Gastrocnemius medialis (tissue), 4 donors: ENCODE measurements at regions not wholly inside any gene's neighbourhood (a gene's known extent, or its start where the extent isn't known, plus 50 kb on each side); places are given as distances from the start of the nearest gene placed in this dataset.

Source experiments
- ATAC-seq, 2 donors: fragments of 150-250 bp; one replicate each; pipeline ENCODE4 v1.9.1; 2016
- DNase-seq, 2 donors: peaks; one replicate each; pipeline ENCODE4 v3.0.0-alpha.2; 2019
- H3K27ac ChIP-seq, 4 donors: fragments of 200-600 bp; sonication (generic); 1 replicate in 1 of 4; 2 replicates in 3 of 4; pipeline ENCODE4 v1.5.1; 2016 to 2018; ENCODE audit warnings: mild to moderate bottlenecking in 2 of 4, moderate library complexity in 1 of 4
- H3K27me3 ChIP-seq, 3 donors: fragments of 200-600 bp; sonication (generic) in 2 of 3; 1 replicate in 1 of 3; 2 replicates in 2 of 3; pipeline versions ENCODE4 v1.5.1 to v1.6.0; 2016 to 2019; ENCODE audit warnings: mild to moderate bottlenecking in 1 of 3, moderate library complexity in 1 of 3
- H3K36me3 ChIP-seq, 2 donors: fragments of 200-600 bp; sonication (generic) in 1 of 2; one replicate each; pipeline ENCODE4 v1.5.1; 2017 to 2018
- H3K4me1 ChIP-seq, 2 donors: fragments of 200-600 bp; sonication (generic) in 1 of 2; one replicate each; pipeline ENCODE4 v1.5.1; 2016 to 2017; ENCODE audit warnings: mild to moderate bottlenecking in 2 of 2
- H3K4me3 ChIP-seq, 4 donors: fragments of 200-600 bp; sonication (generic) in 3 of 4; 1 replicate in 1 of 4; 2 replicates in 3 of 4; pipeline ENCODE4 v1.5.1; 2016 to 2019; ENCODE audit warnings: mild to moderate bottlenecking in 2 of 4
- H3K9me3 ChIP-seq, 3 donors: fragments of 200-600 bp; sonication (generic) in 2 of 3; 1 replicate in 1 of 3; 2 replicates in 2 of 3; pipeline ENCODE4 v1.5.1; 2016 to 2019
- CTCF ChIP-seq, 5 experiments: fragments of 450-650 bp in 3 of 5; fragments of 200-600 bp in 2 of 5; sonication (generic) in 2 of 5; IDR thresholded peaks in 4 of 5; conservative IDR thresholded peaks in 1 of 5; 1 replicate in 4 of 5; 2 replicates in 1 of 5; pipeline ENCODE4 v1.5.1; 2016 to 2019; ENCODE audit warnings: antibody characterized with exemption in 5 of 5, mild to moderate bottlenecking in 3 of 5, moderate library complexity in 3 of 5
- POLR2A ChIP-seq, 2 donors: fragments of 450-650 bp; IDR thresholded peaks; one replicate each; pipeline ENCODE4 v1.6.1; 2017; ENCODE audit warnings: antibody characterized with exemption in 2 of 2, mild to moderate bottlenecking in 2 of 2, moderate library complexity in 2 of 2
- in situ Hi-C, 4 donors: fragments of 200-750 bp; cut with MboI; loops; one replicate each; pipeline versions ENCODE4 v1.15.0 to v1.8.0; 2017; ENCODE audit warnings: low sequenced_read_pairs in 4 of 4
- intact Hi-C: fragments of 100-400 bp; cut with DNase I; formaldehyde crosslinking; loops from one replicate; pipeline ENCODE4 v1.15.1; 2023; ENCODE audit warnings: low total_unique reads

- intact Hi-C loops = no loop called here
- Histone ChIP-seq H3K27ac (no peak overlapping the region), H3K4me1 (no peaks in the 10 kb centered on the region), H3K4me3 (no peak overlapping the region), H3K9me3 (peaks cover 0 to 4% (median 0%) of the 10 kb centered on the region in 3 donors), H3K27me3 (peaks cover 0 to 4% (median 0%) of the 10 kb centered on the region in 3 donors), H3K36me3 (no peaks in the 10 kb centered on the region)
- ATAC-seq (no peak), DNase-seq (no peak)
- in situ Hi-C loops = no loop called here
- TF ChIP-seq CTCF (IDR thresholded peaks at IDR 0.05 in 4 of 5, conservative IDR thresholded peaks at IDR 0.05 in 1 of 5) (no peak), POLR2A (IDR thresholded peaks at IDR 0.05) (no peak)
Observed at GRCh38 chr6:68053805-68054373, 581.2 kb upstream of the ADGRB3 start.

GRCh38 chr6:68052234-68052633 lies 582.8 kb upstream of the ADGRB3 start:
- peaks cover 0 to 4% (median 0%) of the 10 kb centered on the region in 3 donors for H3K9me3 ChIP-seq
- no peaks in the 10 kb centered on the region for H3K36me3 ChIP-seq
- H3K4me3 ChIP-seq = no peak overlapping the region
- H3K27me3 ChIP-seq = peaks cover 0 to 4% (median 0%) of the 10 kb centered on the region in 3 donors
- intact Hi-C loops = no loop called here
- no peak overlapping the region for H3K27ac ChIP-seq
- TF ChIP-seq POLR2A (IDR thresholded peaks at IDR 0.05) (no peak), CTCF (IDR thresholded peaks at IDR 0.05 in 4 of 5, conservative IDR thresholded peaks at IDR 0.05 in 1 of 5) (no peak)
- no peak for ATAC-seq
- no peak for DNase-seq
- in situ Hi-C loops = no loop called here
- no peaks in the 10 kb centered on the region for H3K4me1 ChIP-seq

- Histone ChIP-seq H3K4me3 (no peak overlapping the region), H3K36me3 (no peaks in the 10 kb centered on the region), H3K27me3 (no peaks in the 10 kb centered on the region), H3K4me1 (no peaks in the 10 kb centered on the region), H3K9me3 (peaks cover 0 to under 1% (median 0%) of the 10 kb centered on the region in 3 donors), H3K27ac (no peak overlapping the region)
- in situ Hi-C loops (no loop called here), intact Hi-C loops (no loop called here)
- ATAC-seq = no peak
- no peak for DNase-seq
- TF ChIP-seq CTCF (IDR thresholded peaks at IDR 0.05 in 4 of 5, conservative IDR thresholded peaks at IDR 0.05 in 1 of 5) (no peak), POLR2A (IDR thresholded peaks at IDR 0.05) (no peak)
Observed at GRCh38 chr6:68049562-68049961, 585.5 kb upstream of the ADGRB3 start.

DNA sequence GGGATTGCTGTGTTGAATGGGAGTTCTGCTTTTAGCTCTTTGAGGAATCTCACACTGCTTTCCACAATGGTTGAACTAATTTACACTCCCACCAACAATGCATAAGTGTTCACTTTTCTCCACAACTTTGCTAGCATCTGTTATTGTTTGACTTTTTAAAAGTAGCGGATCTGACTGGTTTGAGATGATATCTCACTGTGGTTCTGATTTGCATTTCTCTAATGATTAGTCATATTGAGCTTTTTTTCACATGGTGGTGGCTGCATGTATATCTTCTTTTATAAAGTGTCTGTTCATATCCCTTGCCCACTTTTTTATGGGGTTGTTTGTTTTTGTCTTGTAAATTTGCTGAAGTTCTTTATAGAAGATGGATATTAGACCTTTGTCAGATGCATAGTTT lies 588.3 kb upstream of the ADGRB3 start:
- Histone ChIP-seq H3K27ac (no peak overlapping the region), H3K4me1 (no peaks in the 10 kb centered on the region), H3K9me3 (no peaks in the 10 kb centered on the region), H3K36me3 (no peaks in the 10 kb centered on the region), H3K4me3 (no peak overlapping the region), H3K27me3 (no peaks in the 10 kb centered on the region)
- intact Hi-C loops = no loop called here
- DNase-seq = no peak
- no peak for ATAC-seq
- in situ Hi-C loops = no loop called here
- TF ChIP-seq POLR2A (IDR thresholded peaks at IDR 0.05) = no peak
- no peak for TF ChIP-seq CTCF (IDR thresholded peaks at IDR 0.05 in 4 of 5, conservative IDR thresholded peaks at IDR 0.05 in 1 of 5)

GRCh38 chr6:68046302-68046701 lies 588.8 kb upstream of the ADGRB3 start:
- in situ Hi-C loops (no loop called here), intact Hi-C loops (no loop called here)
- no peaks in the 10 kb centered on the region for H3K9me3 ChIP-seq
- H3K4me3 ChIP-seq = no peak overlapping the region
- no peak for DNase-seq
- no peak for TF ChIP-seq POLR2A (IDR thresholded peaks at IDR 0.05)
- no peak for TF ChIP-seq CTCF (IDR thresholded peaks at IDR 0.05 in 4 of 5, conservative IDR thresholded peaks at IDR 0.05 in 1 of 5)
- no peaks in the 10 kb centered on the region for H3K36me3 ChIP-seq
- H3K27ac ChIP-seq = no peak overlapping the region
- H3K4me1 ChIP-seq = no peaks in the 10 kb centered on the region
- no peaks in the 10 kb centered on the region for H3K27me3 ChIP-seq
- no peak for ATAC-seq
